Activated naive CD4-positive, alpha-beta T cell treated with anti-CD3 and anti-CD28 coated beads, Interleukin-2, amount 50 U/mL, for 24 hours (primary cell): ENCODE measurements at regions not wholly inside any gene's neighbourhood (a gene's known extent, or its start where the extent isn't known, plus 50 kb on each side); places are given as distances from the start of the nearest gene placed in this dataset.

Experiments used
- H3K27ac Mint-ChIP-seq: one replicate; pipeline ENCODE4 v1.8.0; 2021; ENCODE audit warnings: mild to moderate bottlenecking, mixed read lengths
- H3K27me3 Mint-ChIP-seq: one replicate; pipeline ENCODE4 v1.8.0; 2021; ENCODE audit warnings: mixed read lengths
- H3K36me3 Mint-ChIP-seq: one replicate; pipeline ENCODE4 v1.8.0; 2021; ENCODE audit warnings: mixed read lengths
- H3K4me1 Mint-ChIP-seq: one replicate; pipeline ENCODE4 v1.8.0; 2021; ENCODE audit warnings: mixed read lengths
- H3K4me3 Mint-ChIP-seq: one replicate; pipeline ENCODE4 v1.8.0; 2021; ENCODE audit warnings: mild to moderate bottlenecking, mixed read lengths
- H3K9me3 Mint-ChIP-seq: one replicate; pipeline ENCODE4 v1.8.0; 2021; ENCODE audit warnings: mixed read lengths

- no peaks in the 10 kb centered on the region for H3K4me1 Mint-ChIP-seq
- no peaks in the 10 kb centered on the region for H3K36me3 Mint-ChIP-seq
- H3K27ac Mint-ChIP-seq, result no peak overlapping the region
- H3K9me3 Mint-ChIP-seq, result peaks cover 6% of the 10 kb centered on the region
- no peaks in the 10 kb centered on the region for H3K27me3 Mint-ChIP-seq
- H3K4me3 Mint-ChIP-seq, result no peak overlapping the region
Measured at GRCh38 chr13:67299072-67299635, 69.0 kb upstream of the PCDH9 start.

- Mint-ChIP-seq H3K4me3 (no peak overlapping the region), H3K27me3 (no peaks in the 10 kb centered on the region), H3K36me3 (no peaks in the 10 kb centered on the region), H3K4me1 (no peaks in the 10 kb centered on the region), H3K27ac (no peak overlapping the region), H3K9me3 (peaks cover 7% of the 10 kb centered on the region)
Measured at GRCh38 chr13:67298297-67298696, 68.2 kb upstream of the PCDH9 start.

GRCh38 chr13:67296511-67296910 lies 66.4 kb upstream of the PCDH9 start:
- H3K27ac Mint-ChIP-seq, result no peak overlapping the region
- H3K27me3 Mint-ChIP-seq, result no peaks in the 10 kb centered on the region
- no peak overlapping the region for H3K4me3 Mint-ChIP-seq
- H3K9me3 Mint-ChIP-seq, result peaks cover 4% of the 10 kb centered on the region
- H3K4me1 Mint-ChIP-seq, result no peaks in the 10 kb centered on the region
- no peaks in the 10 kb centered on the region for H3K36me3 Mint-ChIP-seq

- Mint-ChIP-seq H3K4me1 (no peaks in the 10 kb centered on the region), H3K9me3 (peaks cover 4% of the 10 kb centered on the region), H3K27me3 (no peaks in the 10 kb centered on the region), H3K27ac (no peak overlapping the region), H3K36me3 (no peaks in the 10 kb centered on the region), H3K4me3 (no peak overlapping the region)
Measured at GRCh38 chr13:67292886-67293285, 62.8 kb upstream of the PCDH9 start.

GRCh38 chr13:67285611-67286010 lies 55.5 kb upstream of the PCDH9 start:
- Mint-ChIP-seq H3K9me3 (peaks cover 5% of the 10 kb centered on the region), H3K27me3 (no peaks in the 10 kb centered on the region), H3K4me3 (no peak overlapping the region), H3K36me3 (no peaks in the 10 kb centered on the region), H3K4me1 (no peaks in the 10 kb centered on the region), H3K27ac (no peak overlapping the region)

- H3K27ac Mint-ChIP-seq, result no peak overlapping the region
- H3K36me3 Mint-ChIP-seq, result no peaks in the 10 kb centered on the region
- H3K9me3 Mint-ChIP-seq, result peaks cover 5% of the 10 kb centered on the region
- H3K4me3 Mint-ChIP-seq, result no peak overlapping the region
- no peaks in the 10 kb centered on the region for H3K27me3 Mint-ChIP-seq
- no peaks in the 10 kb centered on the region for H3K4me1 Mint-ChIP-seq
Measured at GRCh38 chr13:67283637-67284036, 53.5 kb upstream of the PCDH9 start.

- Mint-ChIP-seq H3K4me1 (no peaks in the 10 kb centered on the region), H3K4me3 (no peak overlapping the region), H3K36me3 (no peaks in the 10 kb centered on the region), H3K9me3 (peaks cover 3% of the 10 kb centered on the region), H3K27ac (no peak overlapping the region), H3K27me3 (no peaks in the 10 kb centered on the region)
Measured at GRCh38 chr13:67281466-67281865, 51.3 kb upstream of the PCDH9 start.
